ENCODE measurements at regions not wholly inside any gene's neighbourhood (a gene's known extent, or its start where the extent isn't known, plus 50 kb on each side); places are given as distances from the start of the nearest gene placed in this dataset.

- no peak overlapping the region for H3K4me3 ChIP-seq
- no peak for DNase-seq (ENCODE audit: low spot score)
- no peak for TF ChIP-seq CTCF (IDR thresholded peaks at IDR 0.05)
- H3K27ac ChIP-seq: no peak overlapping the region
Measured at GRCh38 chr4:134773497-134774000, 572.0 kb upstream of the PABPC4L start.

GRCh38 chr4:134762053-134762452, 560.5 kb upstream of the PABPC4L start:
- Histone ChIP-seq H3K27ac (no peak overlapping the region), H3K4me3 (no peak overlapping the region)
- DNase-seq (ENCODE audit: low spot score): no peak
- no peak for TF ChIP-seq CTCF (IDR thresholded peaks at IDR 0.05)

GRCh38 chr4:134756421-134756820, 554.8 kb upstream of the PABPC4L start:
- no peak for TF ChIP-seq CTCF (IDR thresholded peaks at IDR 0.05)
- no peak overlapping the region for H3K4me3 ChIP-seq
- no peak for DNase-seq (ENCODE audit: low spot score)
- H3K27ac ChIP-seq: no peak overlapping the region

GRCh38 chr4:134754301-134755019, 552.9 kb upstream of the PABPC4L start:
- DNase-seq (ENCODE audit: low spot score): no peak

GRCh38 chr4:134753390-134753789, 551.8 kb upstream of the PABPC4L start:
- Histone ChIP-seq H3K4me3 (no peak overlapping the region), H3K27ac (no peak overlapping the region)
- TF ChIP-seq CTCF (IDR thresholded peaks at IDR 0.05): no peak
- DNase-seq (ENCODE audit: low spot score): no peak

More at GRCh38 chr4:134754301-134755019, 552.9 kb upstream of the PABPC4L start:
- Histone ChIP-seq H3K27ac (no peak overlapping the region), H3K4me3 (no peak overlapping the region)
- no peak for TF ChIP-seq CTCF (IDR thresholded peaks at IDR 0.05)

- DNase-seq (ENCODE audit: low spot score): no peak
- Histone ChIP-seq H3K27ac (no peak overlapping the region), H3K4me3 (no peak overlapping the region)
- TF ChIP-seq CTCF (IDR thresholded peaks at IDR 0.05): no peak
Measured at GRCh38 chr4:134747108-134747805, 545.7 kb upstream of the PABPC4L start.

GRCh38 chr4:134740290-134740689, 538.7 kb upstream of the PABPC4L start:
- Histone ChIP-seq H3K27ac (no peak overlapping the region), H3K4me3 (no peak overlapping the region)
- no peak for DNase-seq (ENCODE audit: low spot score)
- TF ChIP-seq CTCF (IDR thresholded peaks at IDR 0.05): no peak

All from coronary artery (tissue), 2 donors.